Tongue (tissue), 1 donor: ENCODE measurements at regions not wholly inside any gene's neighbourhood (a gene's known extent, or its start where the extent isn't known, plus 50 kb on each side); places are given as distances from the start of the nearest gene placed in this dataset.

Source experiments
- DNase-seq: peaks from one replicate; pipeline ENCODE4 v3.0.0-alpha.2; 2015

DNA sequence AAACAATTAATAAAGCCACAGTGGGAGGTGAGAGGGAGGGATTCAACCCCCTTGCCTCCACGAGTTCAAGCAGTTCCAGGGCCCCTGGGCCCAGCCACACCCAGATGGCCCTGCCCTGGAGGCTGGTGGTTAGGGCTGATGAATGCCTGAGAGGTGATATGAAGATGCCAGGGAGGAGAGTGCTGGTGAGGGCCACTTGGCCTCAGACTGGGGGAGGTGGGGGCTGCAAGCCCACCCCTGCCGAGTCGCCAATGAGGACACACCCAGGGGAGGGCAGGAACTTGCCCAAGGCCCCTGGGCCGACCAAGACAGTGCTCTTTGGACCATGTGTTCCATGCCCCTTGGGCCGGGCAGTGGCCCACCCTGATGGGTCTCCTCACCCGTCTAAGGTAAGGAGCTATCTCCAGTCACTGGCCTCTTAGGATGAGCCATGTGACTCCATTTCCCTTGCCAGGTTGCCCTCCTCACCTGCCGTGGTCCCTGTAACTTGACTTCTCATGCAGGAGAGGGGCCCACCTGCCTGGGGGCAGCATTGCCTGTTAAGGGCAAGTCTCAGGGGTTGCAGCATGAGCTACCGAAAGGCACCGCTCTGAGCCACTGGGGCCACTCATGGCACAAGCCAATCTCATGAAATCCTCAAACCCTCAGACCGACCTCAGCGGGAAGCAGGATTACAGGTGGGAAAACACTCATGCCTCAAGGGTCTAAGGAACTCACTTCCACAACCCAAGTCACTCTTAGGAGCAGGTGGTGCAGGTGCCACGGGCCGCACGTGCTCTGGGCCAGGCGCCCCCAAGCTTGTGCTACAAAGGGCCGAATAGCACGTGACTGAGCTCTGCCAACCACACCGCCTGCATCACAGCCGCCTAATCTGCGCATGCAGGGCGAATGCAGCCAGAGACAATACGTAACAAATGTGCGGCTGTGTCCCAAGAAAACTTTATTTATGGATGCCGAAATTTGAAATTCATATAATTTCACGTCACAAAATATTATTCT is 147.4 kb upstream of the MLN start:
- no peak for DNase-seq

- DNase-seq, result no peak
These were observed 146.7 kb upstream of the MLN start for GRCh38 chr6:33950472-33950881.

GRCh38 chr6:33949877-33950435 is 146.2 kb upstream of the MLN start:
- DNase-seq, result no peak

DNA sequence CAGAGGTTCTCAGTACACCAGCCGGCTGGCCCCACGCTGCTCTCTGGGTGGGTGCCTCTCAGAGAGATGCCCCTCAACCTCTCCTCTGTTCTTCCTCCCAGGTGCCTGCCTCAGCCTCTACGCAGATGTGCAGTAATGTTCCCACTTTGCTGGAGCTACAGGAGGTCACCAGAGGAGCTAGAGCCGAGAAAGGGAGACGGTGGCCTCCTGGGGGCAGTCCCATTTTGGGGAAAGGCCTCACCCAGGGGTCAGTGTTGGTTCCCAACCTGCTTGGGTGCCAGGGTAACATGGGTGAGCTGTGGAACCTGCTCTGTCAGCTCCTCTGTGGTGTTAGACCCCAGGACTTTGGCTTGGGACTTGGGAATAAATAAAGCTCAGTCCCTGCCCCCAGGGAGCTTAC is 145.3 kb upstream of the MLN start:
- DNase-seq, result no peak

- no peak for DNase-seq
These were observed 144.3 kb upstream of the MLN start for GRCh38 chr6:33947916-33948594.

GRCh38 chr6:33947047-33947446 is 143.2 kb upstream of the MLN start:
- DNase-seq, result no peak

- DNase-seq, result no peak
These were observed 142.1 kb upstream of the MLN start for GRCh38 chr6:33945931-33946330.

DNA sequence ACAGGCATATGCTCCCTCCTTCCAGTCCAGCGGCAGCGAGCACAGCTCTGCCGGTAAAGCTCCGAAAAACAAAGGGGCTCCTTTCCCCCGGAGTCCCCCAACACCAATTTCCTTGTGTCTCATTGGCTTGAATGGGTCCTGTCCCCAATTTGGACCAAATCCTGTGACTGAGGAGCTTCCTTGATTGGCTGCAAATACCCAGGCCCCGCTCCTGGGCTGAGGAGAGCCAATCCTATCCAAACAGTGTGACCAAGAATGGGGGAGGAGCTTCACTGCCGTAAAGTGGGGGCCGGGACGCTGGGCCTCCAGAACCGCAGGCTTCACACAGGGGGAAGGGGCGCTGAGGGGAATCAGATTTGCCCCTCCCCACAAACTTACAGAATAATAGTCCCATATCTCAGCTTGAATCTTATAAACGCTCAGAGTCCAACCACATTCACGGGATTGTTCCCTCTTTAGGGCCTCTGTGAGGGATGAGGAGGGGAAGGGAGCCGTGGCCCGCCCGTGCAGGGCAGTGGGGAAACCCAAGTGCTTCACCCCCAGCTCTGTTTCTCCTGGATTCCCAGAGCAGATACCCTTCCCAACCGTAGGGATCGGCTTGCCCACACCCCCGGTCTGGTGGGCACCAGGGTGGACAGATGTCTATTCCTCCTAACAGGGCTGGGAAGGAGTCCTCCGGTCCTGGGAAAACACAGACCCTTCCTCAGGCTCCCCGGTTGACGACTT is 141.0 kb upstream of the MLN start:
- DNase-seq, result no peak

GRCh38 chr6:33936886-33937285 is 133.1 kb upstream of the MLN start:
- DNase-seq, result no peak

DNA sequence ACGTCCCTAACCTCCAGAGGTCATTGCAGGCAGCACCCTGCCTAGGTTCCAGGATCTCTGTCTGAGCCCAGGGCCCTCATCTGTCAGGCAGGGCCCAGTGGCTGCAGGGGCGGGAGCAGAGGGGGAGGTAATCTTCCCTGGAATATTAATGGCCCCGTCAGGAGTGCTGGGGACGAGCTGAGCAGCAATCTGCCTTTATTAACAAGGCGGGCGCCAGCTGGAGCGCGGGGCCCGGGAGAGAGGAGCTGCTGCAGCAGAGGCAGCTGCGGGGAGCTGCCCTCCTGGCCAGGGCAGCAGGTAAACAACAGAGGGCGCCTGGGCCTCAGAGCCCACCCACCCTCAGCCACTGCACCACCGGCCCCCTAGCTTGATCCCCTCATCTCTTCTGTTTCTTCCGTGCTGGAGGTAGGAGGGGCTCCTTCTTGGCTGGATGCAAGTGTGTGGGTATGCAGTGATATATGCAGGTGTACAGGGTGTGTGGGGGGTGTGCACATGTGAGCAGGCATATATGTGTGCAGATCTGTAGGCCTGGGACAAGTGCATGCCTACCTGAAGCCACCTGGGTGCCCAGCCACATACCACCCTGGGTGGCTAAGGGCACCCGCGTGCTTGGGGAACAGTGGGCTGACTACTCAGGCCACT is 131.8 kb upstream of the MLN start:
- peak; percentile 18 for DNase-seq

DNA sequence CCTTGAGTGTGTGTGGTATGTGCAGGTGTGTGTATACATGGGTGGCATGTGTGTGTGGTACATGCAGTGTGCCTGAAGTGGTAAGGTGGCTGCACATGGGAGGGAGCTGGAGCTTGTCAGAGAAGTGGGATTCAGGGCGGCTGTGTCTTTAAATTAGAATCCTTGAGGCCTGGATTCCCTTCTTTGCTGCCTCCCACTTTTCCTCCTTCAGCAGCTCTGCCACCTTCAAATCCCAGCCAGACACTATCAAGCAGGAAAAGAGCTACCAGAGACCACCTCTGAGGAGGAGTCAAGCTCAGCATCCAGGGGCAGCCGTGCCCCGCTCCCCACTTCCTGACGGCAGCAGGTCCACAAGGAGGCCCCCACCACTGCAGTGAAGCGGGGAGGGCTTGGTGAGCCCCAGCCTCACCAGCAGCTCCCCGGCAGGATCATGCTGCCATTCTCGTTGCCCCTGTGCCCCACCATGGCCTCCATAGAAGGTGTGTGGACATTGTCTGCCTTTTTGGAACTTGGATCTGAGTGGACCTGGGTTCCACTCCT is 131.0 kb upstream of the MLN start:
- DNase-seq, result no peak

DNA sequence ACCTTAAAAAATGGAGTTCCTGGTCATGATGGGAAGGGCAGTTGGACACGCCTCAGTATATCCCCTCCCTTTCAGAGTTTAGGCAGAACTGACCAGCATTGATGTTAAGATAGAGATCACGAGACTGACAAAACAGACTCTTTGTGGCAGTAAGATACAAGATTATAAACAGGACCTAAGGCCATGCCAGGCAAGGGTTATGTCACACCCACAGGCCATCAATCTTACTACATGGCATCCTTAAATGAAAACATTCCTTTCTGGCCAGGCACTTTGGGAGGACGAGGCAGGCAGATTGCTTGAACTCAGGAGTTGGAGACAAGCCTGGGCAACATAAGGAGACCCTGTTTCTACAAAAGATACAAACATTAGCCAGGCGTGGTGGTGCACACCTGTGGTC is 129.3 kb upstream of the MLN start:
- no peak for DNase-seq

- DNase-seq, result no peak
These were observed 128.0 kb upstream of the MLN start for GRCh38 chr6:33931799-33932198.

- peak; percentile 93 for DNase-seq
These were observed 125.9 kb upstream of the MLN start for GRCh38 chr6:33929575-33930288.

GRCh38 chr6:33927616-33928015 is 123.8 kb upstream of the MLN start:
- DNase-seq, result no peak

- DNase-seq, result no peak
These were observed 123.3 kb upstream of the MLN start for GRCh38 chr6:33927112-33927511.

DNA sequence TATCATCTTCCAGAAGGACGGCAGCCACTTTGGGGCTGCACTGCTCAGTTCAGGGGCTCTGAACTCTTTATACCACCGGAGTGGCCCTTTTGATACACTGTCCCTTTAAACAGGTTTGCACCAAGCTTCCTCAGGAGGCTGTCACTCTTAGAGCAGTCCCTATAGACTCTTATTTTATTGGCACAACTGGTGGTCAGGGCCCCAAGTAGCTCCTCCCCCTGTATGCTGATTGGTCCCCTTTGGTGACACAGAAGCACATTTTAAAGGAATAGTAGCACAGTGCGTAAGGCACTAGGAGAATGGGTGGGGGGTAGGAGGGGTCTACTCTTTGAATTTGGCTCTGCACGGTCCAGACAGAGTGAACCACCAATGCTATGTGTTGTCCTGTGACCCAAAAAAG is 122.6 kb upstream of the MLN start:
- peak; percentile 40 for DNase-seq

- DNase-seq, result peak; percentile 31
These were observed 122.1 kb upstream of the MLN start for GRCh38 chr6:33925936-33926335.

GRCh38 chr6:33925210-33925609 is 121.4 kb upstream of the MLN start:
- no peak for DNase-seq

DNA sequence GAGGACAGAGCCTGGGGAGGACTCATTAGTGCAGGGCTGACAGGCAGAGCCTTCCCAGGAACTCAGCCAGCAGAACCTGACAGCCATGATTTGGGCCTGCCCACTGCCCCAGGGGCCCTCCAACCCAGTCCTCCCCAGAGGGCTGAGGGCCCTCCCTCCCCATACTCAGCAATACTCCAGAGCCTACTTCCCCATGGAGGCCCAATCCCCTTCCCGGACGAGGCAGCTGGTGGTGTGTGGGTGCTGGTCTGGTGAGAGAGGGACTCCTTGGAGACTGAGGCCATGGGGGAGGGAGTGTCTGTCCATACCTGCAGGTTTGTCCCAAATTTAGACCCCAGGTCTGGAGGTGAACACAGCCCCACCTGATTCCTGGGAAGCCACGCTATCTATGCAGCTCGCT is 120.9 kb upstream of the MLN start:
- no peak for DNase-seq
